Spleen (tissue), 11 donors: ENCODE measurements at regions not wholly inside any gene's neighbourhood (a gene's known extent, or its start where the extent isn't known, plus 50 kb on each side); places are given as distances from the start of the nearest gene placed in this dataset.

Experiments
- DNase-seq: peaks from one replicate; pipeline ENCODE4 v3.0.0-alpha.2; 2020
- H3K27ac ChIP-seq, 8 donors: fragments of 200-600 bp; sonication (generic) in 7 of 8; 1 replicate in 4 of 8; 2 replicates in 4 of 8; pipeline versions ENCODE4 v1.5.0 to v1.8.0; 2016 to 2021; ENCODE audit warnings: inconsistent platforms in 4 of 8, mild to moderate bottlenecking in 4 of 8, moderate library complexity in 1 of 8
- H3K27me3 ChIP-seq, 7 donors: fragments of 200-600 bp; sonication (generic) in 6 of 7; replicated peaks in 1 of 7; 1 replicate in 4 of 7; 2 replicates in 3 of 7; pipeline versions ENCODE4 v1.5.0 to v1.8.0; 2016 to 2021; ENCODE audit warnings: inconsistent platforms in 3 of 7, mild to moderate bottlenecking in 1 of 7
- H3K36me3 ChIP-seq, 6 donors: fragments of 200-600 bp; sonication (generic) in 5 of 6; 1 replicate in 4 of 6; 2 replicates in 2 of 6; pipeline versions ENCODE4 v1.5.0 to v1.8.0; 2016 to 2021; ENCODE audit warnings: inconsistent platforms in 2 of 6
- H3K4me1 ChIP-seq, 6 donors: fragments of 200-600 bp; sonication (generic) in 5 of 6; 1 replicate in 3 of 6; 2 replicates in 3 of 6; pipeline versions ENCODE4 v1.5.0 to v1.8.0; 2016 to 2021; ENCODE audit warnings: inconsistent platforms in 3 of 6
- H3K4me3 ChIP-seq, 8 donors: fragments of 200-600 bp; sonication (generic) in 7 of 8; 1 replicate in 4 of 8; 2 replicates in 4 of 8; pipeline versions ENCODE4 v1.5.0 to v1.8.0; 2016 to 2021; ENCODE audit warnings: inconsistent platforms in 4 of 8, mild to moderate bottlenecking in 4 of 8, moderate library complexity in 2 of 8
- H3K9me3 ChIP-seq, 8 donors: fragments of 200-600 bp; sonication (generic) in 7 of 8; 1 replicate in 4 of 8; 2 replicates in 4 of 8; pipeline versions ENCODE4 v1.5.0 to v1.8.0; 2016 to 2021; ENCODE audit warnings: inconsistent platforms in 4 of 8
- CTCF ChIP-seq, 11 experiments: fragments of 200-600 bp in 7 of 11; fragments of 450-650 bp in 4 of 11; sonication (generic) in 4 of 11; IDR thresholded peaks in 8 of 11; conservative IDR thresholded peaks in 3 of 11; 1 replicate in 7 of 11; 2 replicates in 4 of 11; pipeline versions ENCODE4 v1.4.0 to v1.8.0; 2016 to 2021; ENCODE audit warnings: antibody characterized with exemption in 11 of 11, inconsistent platforms in 4 of 11, mild to moderate bottlenecking in 1 of 11
- POLR2A ChIP-seq, 3 donors: fragments of 450-650 bp; IDR thresholded peaks; one replicate each; pipeline ENCODE4 v1.5.1; 2017; ENCODE audit warnings: antibody characterized with exemption in 3 of 3, mild to moderate bottlenecking in 1 of 3
- POLR2AphosphoS5 ChIP-seq, 3 donors: sonication (generic); formaldehyde crosslinking; IDR thresholded peaks; one replicate each; pipeline ENCODE4 v1.5.1; 2017; ENCODE audit warnings: antibody characterized with exemption in 3 of 3
- WGBS, 5 donors: extraction: QIAGEN DNeasy Blood & Tissue Kit in 3 of 5; methylation state at CpG; one replicate each; pipeline versions ENCODE4 v1.1.5 to v1.1.7; 2013 to 2018; 5-methylcytosine and 5-hydroxymethylcytosine counted together
- intact Hi-C: fragments of 100-400 bp; cut with DNase I; formaldehyde crosslinking; loops from one replicate; pipeline ENCODE4 v1.15.0; 2023; ENCODE audit warnings: low total_unique reads
- donor health status: healthy with polysubstance abuse.
- donor health status: DM: no; HTN: no; CAD: no; lungs with moderate emphysema.
- donor health status: DM: no; HTN: no; CAD: no.
- donor health status: Bipolar disorder and iron deficiency.
- donor health status: healthy.
- donor health status: DM: no; HTN: no; CAD: no.
- donor health status: DM: yes; HTN: yes; CAD: no.

GRCh38 chr15:95262866-95263564 is 1031.7 kb downstream of the MCTP2 start:
- Histone ChIP-seq H3K4me1 (peaks cover 0 to 35% (median 27%) of the 10 kb centered on the region in 6 donors), H3K27me3 (peaks cover 0 to 17% (median 0%) of the 10 kb centered on the region in 7 donors), H3K36me3 (no peaks in the 10 kb centered on the region), H3K4me3 (no peak overlapping the region), H3K9me3 (no peaks in the 10 kb centered on the region), H3K27ac (peak overlapping the region in 7 of 8 donors; percentile 37 to 83 (median 64))
- WGBS, 5 donors, result 52 to 62% (median 58%) methylated on average over 6 of the region's 6 CpGs
- intact Hi-C loops, result loop anchor here (5.0 kb wide), 1 partner anchor 1079 kb away; no protein-coding TSS in a partner anchor
- TF ChIP-seq POLR2AphosphoS5 (IDR thresholded peaks at IDR 0.05) (no peak), CTCF (IDR thresholded peaks at IDR 0.05 in 8 of 11, conservative IDR thresholded peaks at IDR 0.05 in 3 of 11) (no peak), POLR2A (IDR thresholded peaks at IDR 0.05) (no peak)
- no peak for DNase-seq

GRCh38 chr15:95263751-95264150 is 1032.4 kb downstream of the MCTP2 start:
- 79 to 91% (median 88%) methylated on average over 1 of the region's 1 CpG for whole genome bisulfite sequencing, 5 donors
- DNase-seq, result no peak
- peaks cover 0 to 31% (median 25%) of the 10 kb centered on the region in 6 donors for H3K4me1 ChIP-seq

GRCh38 chr15:95265419-95265997 is 1034.1 kb downstream of the MCTP2 start:
- DNase-seq, result no peak
- no peaks in the 10 kb centered on the region for H3K36me3 ChIP-seq
- 44 to 58% (median 53%) methylated on average over 3 of the region's 3 CpGs for WGBS, 5 donors
- intact Hi-C loops, result no loop called here
- TF ChIP-seq CTCF (IDR thresholded peaks at IDR 0.05 in 8 of 11, conservative IDR thresholded peaks at IDR 0.05 in 3 of 11), result no peak
- TF ChIP-seq POLR2A (IDR thresholded peaks at IDR 0.05), result no peak
- H3K4me3 ChIP-seq, result no peak overlapping the region
- peak overlapping the region; percentile 17 to 83 (median 64) for H3K27ac ChIP-seq
- H3K27me3 ChIP-seq, result no peaks in the 10 kb centered on the region
- H3K9me3 ChIP-seq, result no peaks in the 10 kb centered on the region
- peaks cover 0 to 14% (median 10%) of the 10 kb centered on the region in 6 donors for H3K4me1 ChIP-seq

More at GRCh38 chr15:95263751-95264150, 1032.4 kb downstream of the MCTP2 start:
- Histone ChIP-seq H3K27me3 (peaks cover 0 to 11% (median 0%) of the 10 kb centered on the region in 7 donors), H3K9me3 (no peaks in the 10 kb centered on the region), H3K4me3 (no peak overlapping the region), H3K27ac (peak overlapping the region in 7 of 8 donors; percentile 37 to 83 (median 64)), H3K36me3 (no peaks in the 10 kb centered on the region)
- TF ChIP-seq CTCF (IDR thresholded peaks at IDR 0.05 in 8 of 11, conservative IDR thresholded peaks at IDR 0.05 in 3 of 11), result no peak
- TF ChIP-seq POLR2A (IDR thresholded peaks at IDR 0.05), result no peak
- TF ChIP-seq POLR2AphosphoS5 (IDR thresholded peaks at IDR 0.05), result no peak
- intact Hi-C loops, result loop anchor here (5.0 kb wide), 1 partner anchor 1079 kb away; no protein-coding TSS in a partner anchor

- WGBS, 5 donors, result 52 to 62% (median 58%) methylated on average over 7 of the region's 7 CpGs
- intact Hi-C loops, result no loop called here
- peak in 1 of 3 donors; percentile 31 for TF ChIP-seq POLR2AphosphoS5 (IDR thresholded peaks at IDR 0.05)
- no peak for TF ChIP-seq POLR2A (IDR thresholded peaks at IDR 0.05)
- H3K4me1 ChIP-seq, result peaks cover 0 to 13% (median 7%) of the 10 kb centered on the region in 6 donors
- no peaks in the 10 kb centered on the region for H3K36me3 ChIP-seq
- no peak overlapping the region for H3K4me3 ChIP-seq
- no peak for DNase-seq
- no peaks in the 10 kb centered on the region for H3K9me3 ChIP-seq
- no peaks in the 10 kb centered on the region for H3K27me3 ChIP-seq
- H3K27ac ChIP-seq, result peak overlapping the region in 7 of 8 donors; percentile 45 to 83 (median 65)
Observed at GRCh38 chr15:95266451-95267061, 1035.2 kb downstream of the MCTP2 start.
